GM19043 (cell line): ENCODE measurements at regions not wholly inside any gene's neighbourhood (a gene's known extent, or its start where the extent isn't known, plus 50 kb on each side); places are given as distances from the start of the nearest gene placed in this dataset.

Experiments
- ATAC-seq: cut with Tn5 transposase; IDR thresholded peaks from one replicate; pipeline ENCODE4 v1.9.1; 2021; ENCODE audit warnings: low read depth; ENCODE audit not compliant: unreplicated experiment

DNA sequence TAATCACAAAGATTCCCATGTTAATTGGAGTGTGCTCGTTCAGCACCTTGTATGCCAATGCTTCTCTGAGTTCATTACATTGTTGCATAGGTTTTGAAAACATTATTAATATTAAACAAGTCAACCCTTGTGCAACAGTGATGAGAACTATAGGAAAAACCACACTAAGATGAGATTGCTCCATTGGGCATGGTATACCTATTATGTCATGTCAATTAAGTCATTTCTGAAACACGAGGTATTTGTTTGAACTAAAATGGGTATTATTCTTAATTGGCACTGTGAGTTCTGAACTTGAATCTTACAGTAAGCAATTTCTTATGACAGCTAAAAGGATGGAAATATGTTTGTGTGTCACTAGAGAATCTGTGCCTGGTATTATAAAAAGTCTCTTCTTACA is 447.7 kb downstream of the EFNA5 start:
- no peak for ATAC-seq

DNA sequence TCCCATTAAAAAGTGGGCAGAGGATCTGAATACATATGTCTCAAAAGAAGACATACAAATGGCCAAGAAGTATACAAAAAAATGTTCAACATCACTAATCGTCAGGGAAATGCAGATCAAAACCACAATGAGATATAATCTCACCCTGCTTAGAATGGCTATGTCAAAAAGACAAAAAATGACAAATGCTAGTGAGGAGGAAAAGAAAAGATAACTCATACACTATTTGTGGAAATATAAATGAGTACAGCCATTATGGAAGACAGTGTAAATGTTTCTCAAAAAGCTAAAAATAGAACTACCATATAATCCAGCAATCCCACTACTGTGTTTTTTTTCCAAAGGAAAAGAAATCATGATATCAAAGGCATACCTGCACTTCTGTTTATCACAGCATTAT is 450.7 kb downstream of the EFNA5 start:
- no peak for ATAC-seq

DNA sequence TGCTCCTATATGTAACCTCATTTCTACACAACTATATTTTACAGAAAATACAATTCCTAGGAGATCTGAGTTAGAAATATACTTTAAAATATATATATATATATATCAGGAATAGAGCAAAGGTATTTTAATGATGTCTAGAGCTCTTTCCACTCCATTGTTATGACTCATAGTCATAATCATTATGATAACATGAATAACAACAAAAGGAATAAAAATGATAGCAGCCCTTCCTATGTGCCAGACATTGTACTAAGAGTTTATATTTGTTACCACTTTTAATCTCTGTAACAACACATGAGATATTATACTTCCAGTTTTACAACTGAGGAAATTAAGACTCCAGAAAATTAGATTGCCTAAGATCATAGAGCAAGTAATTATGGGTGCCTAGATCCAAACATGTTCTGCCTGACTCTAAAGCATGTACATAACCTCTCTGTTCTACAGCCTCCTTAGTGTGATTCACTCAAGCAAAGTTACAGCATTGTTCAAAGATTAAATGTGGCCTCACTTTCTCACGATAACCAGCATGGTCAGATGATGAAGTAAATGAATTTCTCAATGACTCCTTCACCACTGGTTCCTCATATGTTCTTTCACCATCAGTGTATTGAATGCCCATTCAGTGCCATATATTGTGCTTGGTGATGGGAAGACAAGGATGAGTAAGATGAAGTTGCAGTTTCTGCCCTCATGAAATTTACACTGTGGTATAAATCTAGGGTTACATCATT is 452.1 kb downstream of the EFNA5 start:
- ATAC-seq: no peak

DNA sequence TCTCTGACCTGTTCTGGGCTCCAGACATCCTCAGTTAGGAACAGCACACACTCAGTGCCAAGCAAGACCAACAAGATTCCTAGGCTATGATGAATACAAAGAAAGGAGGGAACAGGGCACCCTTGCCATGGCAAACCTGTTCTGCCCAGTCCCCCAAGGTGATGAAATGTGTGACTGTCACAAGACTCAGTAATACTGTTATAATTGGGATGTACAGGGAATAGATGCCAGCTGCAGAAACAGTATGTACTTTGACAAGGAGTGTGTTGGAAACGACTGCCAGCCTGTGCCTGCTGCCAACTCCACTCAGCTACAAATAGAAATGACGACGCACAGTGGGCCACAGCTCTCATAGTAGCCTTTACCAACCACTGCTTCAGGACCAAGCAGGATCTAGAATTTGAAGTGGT is 453.0 kb downstream of the EFNA5 start:
- no peak for ATAC-seq

DNA sequence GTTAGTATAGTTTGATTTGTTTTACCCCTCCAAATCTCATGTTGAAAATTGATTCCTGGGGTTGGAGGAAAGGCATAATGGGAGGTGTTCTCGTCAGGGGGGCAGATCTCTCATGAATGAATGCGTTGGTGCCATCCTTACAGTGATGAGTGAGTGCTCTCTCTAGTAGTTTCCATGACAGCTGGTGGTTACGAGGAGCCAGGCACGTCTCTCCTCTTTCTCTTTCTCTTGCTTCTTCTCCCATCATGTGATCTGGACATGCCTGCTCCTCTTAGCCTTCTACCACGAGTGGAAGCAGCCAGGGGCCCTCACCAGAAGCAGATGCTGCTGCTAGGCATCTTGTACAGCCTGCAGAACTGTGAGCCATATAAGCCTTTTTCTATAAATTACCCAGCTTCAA is 454.1 kb downstream of the EFNA5 start:
- ATAC-seq: no peak

DNA sequence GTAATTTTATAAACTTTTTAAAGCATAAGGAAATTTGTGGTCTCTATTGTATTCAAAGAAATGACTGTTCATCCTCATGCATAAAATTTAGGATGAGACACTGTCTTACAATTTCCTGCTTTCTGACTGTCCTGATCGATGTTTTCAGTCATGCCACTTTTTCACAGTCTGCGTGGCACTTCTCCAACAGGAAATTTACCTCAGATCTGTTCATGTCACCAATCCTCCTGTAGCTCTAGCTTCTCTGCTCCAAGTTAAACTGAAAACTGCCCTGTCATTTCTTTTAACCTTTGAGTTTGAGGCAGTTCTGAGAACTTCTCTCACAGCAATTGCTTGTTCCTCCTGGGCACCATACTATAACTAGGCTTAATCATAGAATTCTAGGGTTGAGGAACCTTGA is 455.1 kb downstream of the EFNA5 start:
- no peak for ATAC-seq

DNA sequence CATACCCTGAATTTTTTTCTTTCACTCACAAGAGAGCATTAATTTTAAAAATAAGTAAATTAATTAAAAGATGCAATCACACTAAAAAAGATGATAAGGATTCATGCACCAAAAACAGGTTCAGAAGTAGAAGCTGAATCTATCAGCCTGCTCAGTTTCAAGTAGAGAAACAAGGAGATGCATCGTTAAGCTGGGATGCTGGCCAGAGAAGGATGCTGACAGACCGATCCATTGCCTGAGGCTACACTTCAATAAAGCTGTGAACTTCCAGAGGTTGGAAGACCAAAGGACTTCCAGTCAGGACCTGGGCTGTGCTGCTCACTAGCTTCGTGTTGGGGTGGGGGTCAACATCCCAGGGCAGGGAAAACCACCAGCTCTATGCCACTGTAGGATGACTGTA is 457.7 kb downstream of the EFNA5 start:
- ATAC-seq: no peak

DNA sequence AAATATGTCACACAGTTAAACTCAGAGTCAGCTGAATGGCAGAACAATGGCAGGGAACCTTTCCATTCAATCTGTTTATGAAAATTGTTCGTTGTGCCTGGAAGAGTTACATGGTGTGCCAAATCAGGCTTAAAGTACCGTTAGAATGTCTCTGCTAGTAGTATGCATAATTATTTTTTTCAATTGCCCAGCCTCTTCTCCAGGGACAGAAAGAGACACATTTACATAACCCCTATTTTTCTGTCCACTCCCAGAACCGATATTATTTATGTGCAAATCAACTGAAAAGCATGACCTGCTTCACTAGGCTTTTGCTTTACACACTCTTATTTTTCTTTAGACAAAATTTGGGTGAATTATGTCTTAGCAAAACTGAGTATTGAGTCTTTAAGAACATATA is 459.1 kb downstream of the EFNA5 start:
- no peak for ATAC-seq

DNA sequence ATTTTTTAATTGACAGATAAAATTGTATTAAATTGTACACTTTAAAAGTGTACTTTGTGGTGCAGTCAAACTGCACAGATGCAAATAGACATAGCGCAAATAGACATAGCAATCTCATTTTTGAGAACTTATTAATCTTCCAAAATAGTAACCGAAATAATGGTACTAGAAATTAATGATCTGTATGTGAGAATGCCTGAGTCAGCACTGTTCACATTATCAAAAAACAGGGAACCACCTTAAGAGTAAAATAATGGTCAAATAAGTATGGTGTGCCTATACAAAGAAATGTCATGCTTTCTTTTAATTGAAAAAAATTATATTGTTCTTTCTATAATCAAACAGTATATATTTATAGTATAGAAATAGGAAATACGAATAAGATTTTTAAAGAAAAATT is 461.9 kb downstream of the EFNA5 start:
- ATAC-seq: no peak

DNA sequence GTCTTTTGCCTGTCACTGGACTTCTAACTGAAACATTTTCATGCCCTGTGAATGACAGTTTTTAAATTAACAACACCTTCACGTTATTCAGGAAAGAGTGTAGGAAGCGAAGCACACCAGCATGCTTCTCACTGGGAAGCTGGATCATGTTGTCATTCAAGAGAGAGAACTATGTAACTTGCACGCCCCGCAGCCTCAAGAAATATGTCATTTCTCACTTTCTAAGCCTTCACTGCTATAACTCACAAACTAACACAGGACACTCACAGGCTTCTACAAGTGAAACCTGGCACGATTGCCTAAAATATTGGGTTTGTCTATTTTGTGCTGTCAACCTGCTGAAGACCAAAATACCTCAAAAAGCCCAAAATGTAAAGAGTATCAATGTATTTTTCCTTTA is 466.3 kb downstream of the EFNA5 start:
- ATAC-seq: no peak

DNA sequence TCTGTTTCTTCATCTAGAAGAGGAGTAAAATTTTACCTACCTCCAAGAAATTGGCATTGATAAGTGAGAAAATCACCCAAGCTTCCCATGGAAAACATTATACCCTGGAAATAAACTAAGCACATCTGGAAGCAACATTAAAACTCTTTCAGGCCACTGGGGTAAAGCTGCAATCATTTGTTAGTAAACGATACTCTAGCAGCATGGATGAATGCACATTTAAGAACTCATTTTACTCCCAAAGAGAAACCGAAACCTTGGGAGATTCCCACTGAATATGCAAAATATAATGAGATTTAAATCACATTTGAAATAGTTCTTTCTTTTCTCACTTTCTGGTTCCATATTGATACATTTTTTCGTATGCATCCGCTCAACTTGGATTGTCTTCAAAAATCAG is 467.5 kb downstream of the EFNA5 start:
- no peak for ATAC-seq

DNA sequence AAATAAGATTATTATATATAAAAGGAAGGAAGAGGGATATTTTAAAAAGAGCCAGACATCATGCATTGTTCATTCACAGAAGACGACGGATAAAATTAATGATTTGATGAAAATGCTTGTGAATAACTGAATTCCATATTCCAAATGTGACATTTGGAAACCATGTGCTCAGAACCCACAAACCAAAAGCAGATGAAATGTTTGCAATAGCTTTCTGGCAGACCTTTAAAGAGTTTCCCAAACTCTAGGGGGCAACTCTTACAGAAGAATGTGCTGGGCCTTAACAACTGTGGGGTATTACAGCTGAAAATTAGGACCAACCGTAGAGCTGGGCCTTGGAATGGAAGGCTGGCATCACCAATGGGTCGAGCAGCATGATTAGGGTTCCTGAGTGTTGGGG is 471.0 kb downstream of the EFNA5 start:
- no peak for ATAC-seq

DNA sequence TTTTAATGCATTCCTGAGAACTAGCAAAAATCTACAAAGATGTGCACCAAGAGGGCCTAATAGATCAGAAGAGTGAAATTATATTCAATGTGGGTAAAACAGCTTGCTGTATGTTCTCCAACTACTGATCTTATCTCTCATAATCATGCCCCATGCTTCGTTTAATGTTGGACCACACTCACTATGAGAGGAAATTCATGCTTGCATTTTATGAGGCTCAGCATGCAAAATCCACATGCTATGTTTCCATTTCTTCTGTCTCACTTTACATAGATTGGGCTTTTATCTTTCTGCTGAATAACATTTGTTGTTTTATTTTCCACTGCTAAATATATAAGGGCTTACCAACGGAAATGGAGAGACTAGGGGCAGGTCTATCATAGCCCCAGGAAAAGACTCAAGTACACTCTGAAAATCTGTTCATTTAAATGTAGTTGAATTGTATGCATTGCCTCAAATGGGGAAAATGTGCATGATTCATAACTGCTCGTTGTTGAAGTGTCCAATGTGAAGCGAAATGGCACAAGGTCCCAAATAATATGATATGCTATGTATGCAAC is 474.2 kb downstream of the EFNA5 start:
- ATAC-seq: no peak

DNA sequence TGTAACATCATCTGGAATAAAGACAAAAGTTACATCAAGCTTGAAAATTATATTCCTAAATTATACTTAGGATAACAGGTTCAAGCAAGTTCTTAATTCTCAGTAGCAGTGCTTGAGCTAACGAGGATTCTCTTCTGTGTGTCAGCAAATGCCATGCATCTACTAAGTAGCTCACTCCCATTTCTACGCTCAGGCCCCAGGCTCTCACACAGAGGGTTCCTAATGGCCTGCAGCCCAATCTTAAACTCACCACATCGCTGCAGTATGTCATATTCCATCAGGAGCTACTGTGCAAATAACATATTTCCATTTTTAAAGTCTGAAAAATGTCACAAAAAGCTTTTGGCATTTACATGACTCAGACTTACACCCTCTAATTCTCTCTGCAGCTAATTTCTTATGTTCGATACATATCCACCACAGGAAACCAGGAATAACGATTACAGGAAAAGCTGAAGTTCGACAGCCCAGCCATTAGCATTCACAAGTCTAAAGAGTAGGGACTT is 474.8 kb downstream of the EFNA5 start:
- no peak for ATAC-seq

DNA sequence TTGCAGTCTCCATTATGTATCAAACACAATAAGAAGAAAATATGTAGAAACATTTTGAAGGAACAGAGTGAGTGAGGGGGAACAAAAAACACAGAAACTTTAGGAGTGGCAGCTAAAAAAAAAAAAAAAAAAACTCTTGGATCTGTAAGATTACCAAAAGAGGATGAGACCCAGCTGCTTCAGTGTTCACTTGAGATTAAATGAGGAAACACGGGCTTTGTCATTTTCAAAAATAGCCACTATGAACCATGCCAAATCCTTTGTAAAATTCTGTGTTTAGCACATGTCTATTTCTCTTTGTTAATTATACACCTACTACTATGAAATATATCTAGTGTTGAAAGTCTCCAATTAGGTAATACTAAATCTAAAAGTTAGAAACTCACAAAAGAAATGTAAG is 485.9 kb downstream of the EFNA5 start:
- ATAC-seq: no peak

DNA sequence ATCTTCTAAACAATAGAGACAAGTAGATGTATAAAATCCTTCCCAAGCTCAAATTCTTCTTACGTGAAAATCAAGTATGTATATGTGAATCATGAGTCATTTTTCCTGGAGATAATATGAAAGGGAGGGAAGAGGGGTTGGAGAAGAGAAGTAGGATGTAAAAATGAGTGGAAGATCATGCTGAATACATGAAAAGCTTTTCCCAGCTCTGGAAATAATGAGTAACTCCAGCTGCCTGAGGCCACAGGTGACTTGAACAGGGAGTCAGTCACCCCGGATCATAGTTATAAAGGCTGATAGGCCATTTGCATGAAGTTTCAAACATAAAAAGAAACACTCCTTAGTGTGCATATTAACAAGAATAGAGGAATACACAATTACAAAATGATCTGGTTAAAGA is 486.7 kb downstream of the EFNA5 start:
- ATAC-seq: no peak

DNA sequence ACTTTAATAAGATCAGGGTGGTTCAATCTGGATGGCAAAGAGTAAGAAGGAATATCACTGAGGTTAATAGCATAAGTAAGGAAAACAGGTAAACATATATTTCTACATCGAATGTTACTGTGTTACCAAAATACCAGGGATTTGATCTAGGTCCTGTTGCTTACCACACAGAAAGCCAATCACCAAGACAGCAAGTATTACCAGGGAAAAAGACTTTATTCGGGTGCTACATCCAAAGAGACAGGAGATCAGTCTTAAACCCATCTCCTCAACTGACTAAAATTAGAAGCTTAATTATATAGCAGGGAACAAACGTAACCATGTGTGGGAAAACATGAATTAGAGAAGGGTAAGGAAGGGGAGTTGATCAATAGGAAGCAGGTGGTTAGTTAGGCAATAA is 500.1 kb downstream of the EFNA5 start:
- ATAC-seq: no peak

DNA sequence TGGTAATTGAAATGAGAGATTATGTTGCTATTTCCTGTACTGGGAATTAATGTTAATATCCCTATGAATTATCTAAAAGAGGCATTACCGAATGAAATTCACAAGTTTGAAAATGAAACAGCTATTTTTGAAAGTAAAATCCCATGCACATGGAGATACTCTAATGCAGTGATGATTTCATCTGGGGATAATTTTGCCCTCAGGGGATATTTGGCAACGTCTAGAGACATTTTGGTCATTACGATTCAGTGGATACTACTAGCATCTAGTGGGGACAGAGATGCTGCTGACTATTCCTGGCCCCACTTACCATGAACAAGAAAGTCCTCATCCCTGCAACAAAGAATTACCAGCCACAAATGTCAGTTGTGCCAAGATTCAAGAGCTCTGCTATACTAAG is 500.9 kb downstream of the EFNA5 start:
- no peak for ATAC-seq

DNA sequence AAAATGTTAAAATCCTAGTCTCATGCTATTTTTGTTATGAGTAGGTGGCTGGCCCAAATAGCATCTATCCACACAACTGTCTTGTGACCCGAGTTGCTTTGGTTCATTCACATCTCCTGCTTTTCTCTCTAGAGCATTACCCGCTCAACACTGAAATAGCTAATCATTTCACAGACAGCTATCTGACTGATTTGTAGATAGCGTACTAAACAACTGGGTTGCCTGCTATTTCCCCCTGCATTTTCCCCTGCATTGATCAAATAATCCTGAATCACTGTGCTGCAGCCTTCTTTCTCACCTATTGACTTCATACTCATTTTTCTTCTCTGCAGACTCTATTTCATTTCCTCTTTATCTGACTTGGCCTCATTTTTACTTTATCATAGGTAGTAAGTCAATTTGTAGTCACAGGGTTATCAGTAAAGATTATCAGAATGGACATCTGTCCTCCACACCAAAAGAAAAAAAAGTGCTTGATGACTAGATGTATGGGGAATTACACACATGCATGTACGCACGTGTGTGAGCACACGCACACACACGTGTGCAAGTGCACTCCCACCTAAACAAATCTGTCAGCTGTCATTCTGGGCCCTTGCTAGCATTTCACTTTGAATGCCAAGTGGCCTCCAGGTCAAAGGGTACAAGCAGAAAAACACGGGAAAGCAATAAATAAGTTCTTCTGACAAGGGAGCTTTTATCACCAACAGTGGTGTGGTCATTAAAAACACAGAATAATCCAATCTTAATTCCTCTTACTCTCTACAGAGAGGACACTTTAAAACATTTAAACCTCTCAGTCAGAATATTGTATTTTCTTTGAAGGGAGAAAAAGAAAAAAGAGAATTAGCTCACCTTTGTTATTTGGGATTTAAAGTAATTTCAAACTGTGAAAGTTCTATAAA is 501.6 kb downstream of the EFNA5 start:
- ATAC-seq: no peak

DNA sequence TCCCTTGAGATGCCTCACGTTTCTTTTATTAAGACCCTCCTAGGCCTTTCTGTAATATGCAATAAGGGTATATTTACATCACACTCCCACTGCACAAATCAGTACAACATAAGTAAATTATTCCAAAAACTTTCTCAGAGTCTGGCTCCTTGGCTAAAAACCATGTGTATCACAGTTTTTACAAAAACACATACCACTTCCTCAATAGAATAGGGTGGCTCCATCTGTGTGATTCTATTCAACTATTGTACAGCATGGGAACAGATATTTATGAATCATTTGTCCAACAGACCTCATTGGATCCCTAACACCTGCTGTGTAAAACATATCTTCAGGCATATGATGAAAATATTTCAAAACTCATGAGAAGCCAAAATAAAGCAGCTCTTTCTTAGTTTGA is 502.7 kb downstream of the EFNA5 start:
- ATAC-seq: no peak

DNA sequence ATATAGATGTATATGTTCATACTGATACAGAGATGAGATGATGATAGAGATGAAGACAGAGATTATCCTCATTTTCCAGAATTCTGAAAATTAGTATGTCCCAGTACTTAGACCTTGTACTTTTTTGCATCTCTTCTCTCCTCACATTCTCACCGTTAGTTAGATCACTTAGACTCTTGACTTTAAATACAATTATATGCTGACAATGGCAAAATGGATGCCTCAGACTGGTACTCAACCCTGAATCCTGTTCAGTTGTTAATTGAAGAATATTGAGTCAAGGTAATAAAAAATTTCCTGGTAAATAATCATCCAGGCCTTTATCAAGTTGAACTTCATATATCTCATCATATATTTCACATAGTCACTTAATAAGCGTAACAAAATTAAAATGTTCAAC is 505.4 kb downstream of the EFNA5 start:
- ATAC-seq: no peak

DNA sequence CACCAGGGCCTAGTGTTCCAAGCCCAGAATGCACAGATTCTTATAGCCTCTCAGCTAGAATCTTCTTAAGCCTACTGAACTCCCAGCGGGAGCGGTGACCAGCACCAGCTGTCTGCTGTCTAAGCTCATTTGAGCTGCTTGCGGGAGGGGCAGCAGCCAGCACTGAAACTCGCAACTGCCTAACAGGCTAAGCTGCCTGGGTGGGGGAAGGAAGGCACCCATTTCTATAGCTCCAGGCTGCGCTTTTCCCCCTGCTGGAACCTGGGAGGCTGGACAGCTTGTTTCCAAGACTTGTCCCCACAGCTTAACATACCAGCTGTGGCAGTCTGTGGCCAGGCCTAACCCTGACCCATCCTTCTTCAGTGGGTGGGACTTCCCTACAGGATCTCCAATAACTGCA is 512.9 kb downstream of the EFNA5 start:
- no peak for ATAC-seq
